ENCODE measurements at regions not wholly inside any gene's neighbourhood (a gene's known extent, or its start where the extent isn't known, plus 50 kb on each side); places are given as distances from the start of the nearest gene placed in this dataset.
"Not testable (repeated sequence)": the region's sequence is repeated elsewhere in the genome, so short reads cannot be mapped to it uniquely, and the experiment has no call there.

GRCh38 chr5:177664737-177665136 is 64.8 kb downstream of the B4GALT7 start:
- not testable (repeated sequence) for DNase-seq (ENCODE audit: low read depth)

GRCh38 chr5:177665172-177665571 is 65.2 kb downstream of the B4GALT7 start:
- DNase-seq (ENCODE audit: low read depth): not testable (repeated sequence)

GRCh38 chr5:177665960-177666359 is 66.0 kb downstream of the B4GALT7 start:
- DNase-seq (ENCODE audit: low read depth): not testable (repeated sequence)

- not testable (repeated sequence) for DNase-seq (ENCODE audit: low read depth)
Observed at GRCh38 chr5:177671035-177671754, 71.3 kb downstream of the B4GALT7 start.

- DNase-seq (ENCODE audit: low read depth): peak; percentile 62
Observed at GRCh38 chr5:177671755-177672690, 72.1 kb downstream of the B4GALT7 start.
